ENCODE measurements at regions not wholly inside any gene's neighbourhood (a gene's known extent, or its start where the extent isn't known, plus 50 kb on each side); places are given as distances from the start of the nearest gene placed in this dataset.
"Not testable (repeated sequence)": the region's sequence is repeated elsewhere in the genome, so short reads cannot be mapped to it uniquely, and the experiment has no call there.

GRCh38 chr3:163518065-163518464 lies 1560.2 kb downstream of the SI start:
- no peak for DNase-seq (ENCODE audit: low read depth)
- H3K4me3 ChIP-seq (ENCODE audit: low read depth, low read length): no peak overlapping the region
- no peak for TF ChIP-seq CTCF (conservative IDR thresholded peaks at IDR 0.05; ENCODE audit: low read depth, low read length)

- no peak overlapping the region for H3K4me3 ChIP-seq (ENCODE audit: low read depth, low read length)
- TF ChIP-seq CTCF (conservative IDR thresholded peaks at IDR 0.05; ENCODE audit: low read depth, low read length): no peak
- no peak for DNase-seq (ENCODE audit: low read depth)
Observed at GRCh38 chr3:163513149-163513657, 1565.1 kb downstream of the SI start.

GRCh38 chr3:163508206-163508605 lies 1570.1 kb downstream of the SI start:
- no peak overlapping the region for H3K4me3 ChIP-seq (ENCODE audit: low read depth, low read length)
- TF ChIP-seq CTCF (conservative IDR thresholded peaks at IDR 0.05; ENCODE audit: low read depth, low read length): no peak
- no peak for DNase-seq (ENCODE audit: low read depth)

- no peak for TF ChIP-seq CTCF (conservative IDR thresholded peaks at IDR 0.05; ENCODE audit: low read depth, low read length)
- no peak for DNase-seq (ENCODE audit: low read depth)
Observed at GRCh38 chr3:163504974-163505373, 1573.3 kb downstream of the SI start.

GRCh38 chr3:163499736-163500219 lies 1578.5 kb downstream of the SI start:
- H3K4me3 ChIP-seq (ENCODE audit: low read depth, low read length); DNase-seq (ENCODE audit: low read depth): not testable (repeated sequence)

More at GRCh38 chr3:163504974-163505373, 1573.3 kb downstream of the SI start:
- no peak overlapping the region for H3K4me3 ChIP-seq (ENCODE audit: low read depth, low read length)

GRCh38 chr3:163498842-163499735 lies 1579.2 kb downstream of the SI start:
- DNase-seq (ENCODE audit: low read depth): not testable (repeated sequence)

GRCh38 chr3:163491714-163492113 lies 1586.6 kb downstream of the SI start:
- no peak for TF ChIP-seq CTCF (conservative IDR thresholded peaks at IDR 0.05; ENCODE audit: low read depth, low read length)
- H3K4me3 ChIP-seq (ENCODE audit: low read depth, low read length): no peak overlapping the region
- no peak for DNase-seq (ENCODE audit: low read depth)

More at GRCh38 chr3:163498842-163499735, 1579.2 kb downstream of the SI start:
- H3K4me3 ChIP-seq (ENCODE audit: low read depth, low read length): not testable (repeated sequence)

GRCh38 chr3:163490119-163490518 lies 1588.2 kb downstream of the SI start:
- H3K4me3 ChIP-seq (ENCODE audit: low read depth, low read length): no peak overlapping the region
- peak; percentile 65 for TF ChIP-seq CTCF (conservative IDR thresholded peaks at IDR 0.05; ENCODE audit: low read depth, low read length)
- peak; percentile 48 for DNase-seq (ENCODE audit: low read depth)
